ENCODE measurements at regions not wholly inside any gene's neighbourhood (a gene's known extent, or its start where the extent isn't known, plus 50 kb on each side); places are given as distances from the start of the nearest gene placed in this dataset.

DNA sequence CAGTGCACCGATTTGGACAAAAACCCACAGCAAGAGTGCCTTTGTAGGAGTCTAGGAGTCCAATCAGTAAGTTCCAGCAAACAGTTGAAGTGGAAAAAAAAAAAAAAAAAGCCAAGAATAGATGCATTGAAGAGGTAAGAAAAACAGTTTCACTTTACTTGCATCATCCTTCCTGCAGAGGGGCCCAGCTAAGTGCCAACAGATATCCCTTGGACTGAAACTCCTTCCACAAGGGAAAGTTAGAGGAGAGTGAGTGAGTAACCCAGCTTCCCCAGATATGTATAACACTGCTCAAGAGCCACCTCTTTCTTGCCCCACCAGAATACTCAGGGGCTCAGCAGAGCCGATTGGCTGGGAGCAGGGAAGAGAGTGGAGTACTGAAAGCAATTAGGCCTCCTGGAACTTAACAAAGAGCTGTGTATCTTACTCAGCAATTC, 617.7 kb upstream of the SMIM31 start:
- TF ChIP-seq POLR2A (IDR thresholded peaks at IDR 0.05; ENCODE audit: low read length) (no peak), GATA1 (IDR thresholded peaks at IDR 0.05; ENCODE audit: low read depth, low read length) (no peak)

Data from erythroblast (primary cell).